Esophagus muscularis mucosa (tissue), 4 donors: ENCODE measurements at regions not wholly inside any gene's neighbourhood (a gene's known extent, or its start where the extent isn't known, plus 50 kb on each side); places are given as distances from the start of the nearest gene placed in this dataset.

ENCODE experiments used
- DNase-seq: peaks from one replicate; pipeline ENCODE4 v3.0.0-alpha.2; 2017; ENCODE audit errors: extremely low spot score
- H3K27ac ChIP-seq, 4 donors: fragments of 200-600 bp; sonication (generic); replicated peaks in 1 of 4; 1 replicate in 3 of 4; 2 replicates in 1 of 4; pipeline ENCODE4 v1.5.1; 2016 to 2019; ENCODE audit warnings: mild to moderate bottlenecking in 1 of 4
- H3K27me3 ChIP-seq, 4 donors: fragments of 200-600 bp; sonication (generic); one replicate each; pipeline versions ENCODE4 v1.5.1 to v1.6.0; 2016 to 2019
- H3K36me3 ChIP-seq, 4 donors: fragments of 200-600 bp; sonication (generic); one replicate each; pipeline ENCODE4 v1.5.1; 2016 to 2019
- H3K4me1 ChIP-seq, 4 donors: fragments of 200-600 bp; sonication (generic); one replicate each; pipeline ENCODE4 v1.5.1; 2016 to 2019
- H3K4me3 ChIP-seq, 4 donors: fragments of 200-600 bp; sonication (generic); 1 replicate in 2 of 4; 2 replicates in 2 of 4; pipeline ENCODE4 v1.5.1; 2016 to 2019; ENCODE audit warnings: mild to moderate bottlenecking in 4 of 4, moderate library complexity in 1 of 4
- H3K9me3 ChIP-seq, 4 donors: fragments of 200-600 bp; sonication (generic); 1 replicate in 3 of 4; 2 replicates in 1 of 4; pipeline ENCODE4 v1.5.1; 2016 to 2019
- EP300 ChIP-seq: sonication (generic); formaldehyde crosslinking; IDR thresholded peaks from one replicate; pipeline ENCODE4 v1.6.1; 2017; ENCODE audit warnings: antibody characterized with exemption
- POLR2A ChIP-seq: fragments of 450-650 bp; IDR thresholded peaks from one replicate; pipeline ENCODE4 v1.6.1; 2017; ENCODE audit warnings: antibody characterized with exemption, moderate library complexity, mild to moderate bottlenecking, low read depth
- POLR2AphosphoS5 ChIP-seq, 2 donors: sonication (generic); formaldehyde crosslinking; IDR thresholded peaks; one replicate each; pipeline ENCODE4 v1.6.1; 2017; ENCODE audit warnings: antibody characterized with exemption in 2 of 2
- WGBS: methylation state at CpG from one replicate; pipeline ENCODE4 v1.1.5; 2018; 5-methylcytosine and 5-hydroxymethylcytosine counted together
- intact Hi-C: fragments of 100-400 bp; cut with DNase I; formaldehyde crosslinking; loops from one replicate; pipeline ENCODE4 v1.15.1; 2023
- TF ChIP-seq, protein P1 (sequence below), 3 experiments: fragments of 200-600 bp in 2 of 3; fragments of 450-650 bp in 1 of 3; sonication (generic) in 2 of 3; IDR thresholded peaks; one replicate each; pipeline ENCODE4 v1.5.1; 2017 to 2019; ENCODE audit warnings: antibody characterized with exemption in 3 of 3, mild to moderate bottlenecking in 2 of 3, moderate library complexity in 1 of 3

DNA sequence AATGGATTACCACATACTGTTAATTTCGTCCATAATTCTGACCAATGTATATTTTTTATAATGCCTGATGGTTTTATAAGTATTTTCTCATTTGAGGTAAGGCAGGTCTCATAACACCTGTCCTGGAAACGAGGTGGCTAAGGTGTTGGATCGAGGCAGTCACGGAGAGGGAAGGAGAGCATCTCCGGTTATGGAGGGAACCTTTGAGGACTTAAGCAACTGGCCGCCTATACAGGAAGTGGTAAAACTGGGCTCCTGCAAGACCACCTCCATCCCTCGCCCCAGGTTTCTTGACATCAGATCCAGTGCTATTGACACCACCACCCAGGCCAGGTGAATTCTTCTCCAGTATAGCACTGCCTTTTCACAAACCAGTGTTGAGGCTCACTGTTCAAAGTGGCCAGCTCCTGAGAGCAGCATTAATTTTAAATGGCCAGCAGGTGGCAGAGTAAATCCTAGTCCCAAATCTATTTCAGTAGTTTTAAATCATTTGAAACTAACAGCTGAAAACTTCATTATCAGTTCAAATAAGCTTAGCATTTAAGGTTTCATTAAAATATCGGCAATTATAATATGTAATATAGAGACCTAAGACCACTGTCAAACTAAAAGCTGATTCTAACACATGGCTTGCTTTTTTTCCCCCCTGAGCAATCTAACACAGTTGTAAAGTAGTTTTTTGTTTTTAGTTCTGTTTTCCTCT, 100.8 kb downstream of the PPM1A start:
- Histone ChIP-seq H3K9me3 (no peaks in the 10 kb centered on the region), H3K4me1 (peaks cover 3 to 9% (median 5%) of the 10 kb centered on the region in 4 donors), H3K27me3 (no peaks in the 10 kb centered on the region), H3K36me3 (no peaks in the 10 kb centered on the region), H3K4me3 (peak overlapping the region in 2 of 4 donors; percentile 5 to 8), H3K27ac (no peak overlapping the region)
- WGBS = 53% methylated on average over 8 of the region's 8 CpGs
- TF ChIP-seq EP300 (no peak), POLR2A (no peak), POLR2AphosphoS5 (IDR thresholded peaks at IDR 0.05) (no peak)
- TF ChIP-seq, protein P1, sequence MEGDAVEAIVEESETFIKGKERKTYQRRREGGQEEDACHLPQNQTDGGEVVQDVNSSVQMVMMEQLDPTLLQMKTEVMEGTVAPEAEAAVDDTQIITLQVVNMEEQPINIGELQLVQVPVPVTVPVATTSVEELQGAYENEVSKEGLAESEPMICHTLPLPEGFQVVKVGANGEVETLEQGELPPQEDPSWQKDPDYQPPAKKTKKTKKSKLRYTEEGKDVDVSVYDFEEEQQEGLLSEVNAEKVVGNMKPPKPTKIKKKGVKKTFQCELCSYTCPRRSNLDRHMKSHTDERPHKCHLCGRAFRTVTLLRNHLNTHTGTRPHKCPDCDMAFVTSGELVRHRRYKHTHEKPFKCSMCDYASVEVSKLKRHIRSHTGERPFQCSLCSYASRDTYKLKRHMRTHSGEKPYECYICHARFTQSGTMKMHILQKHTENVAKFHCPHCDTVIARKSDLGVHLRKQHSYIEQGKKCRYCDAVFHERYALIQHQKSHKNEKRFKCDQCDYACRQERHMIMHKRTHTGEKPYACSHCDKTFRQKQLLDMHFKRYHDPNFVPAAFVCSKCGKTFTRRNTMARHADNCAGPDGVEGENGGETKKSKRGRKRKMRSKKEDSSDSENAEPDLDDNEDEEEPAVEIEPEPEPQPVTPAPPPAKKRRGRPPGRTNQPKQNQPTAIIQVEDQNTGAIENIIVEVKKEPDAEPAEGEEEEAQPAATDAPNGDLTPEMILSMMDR (IDR thresholded peaks at IDR 0.05) = peak; percentile 51 to 76 (median 62)
- intact Hi-C loops = loop anchor here (5.0 kb wide), 1 partner anchor 212 kb away; no protein-coding TSS in a partner anchor
- no peak for DNase-seq

DNA sequence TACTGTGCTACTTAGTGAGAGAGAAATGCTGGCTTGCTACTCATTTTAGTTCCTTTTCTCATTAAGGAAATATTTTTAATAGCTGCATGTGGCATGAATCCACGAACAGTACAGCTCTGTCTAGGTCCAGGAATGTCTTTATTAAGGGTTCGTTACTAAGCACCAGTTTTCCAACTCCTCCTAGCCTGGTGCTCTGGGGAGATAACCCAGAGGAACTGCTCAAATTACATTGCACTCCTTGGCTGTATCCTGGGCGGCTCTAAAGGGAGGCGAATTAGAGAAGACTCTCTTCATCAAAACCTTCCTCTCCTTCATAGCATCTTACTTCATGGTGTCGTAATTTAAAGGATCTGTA, 101.3 kb downstream of the PPM1A start:
- Histone ChIP-seq H3K4me3 (peak overlapping the region in 2 of 4 donors; percentile 5 to 8), H3K4me1 (peaks cover 3 to 9% (median 5%) of the 10 kb centered on the region in 4 donors), H3K27ac (no peak overlapping the region), H3K27me3 (no peaks in the 10 kb centered on the region), H3K36me3 (no peaks in the 10 kb centered on the region), H3K9me3 (no peaks in the 10 kb centered on the region)
- TF ChIP-seq EP300 = no peak
- TF ChIP-seq, protein P1 (IDR thresholded peaks at IDR 0.05) = no peak
- TF ChIP-seq POLR2A = no peak
- TF ChIP-seq POLR2AphosphoS5 (IDR thresholded peaks at IDR 0.05) = no peak
- intact Hi-C loops = loop anchor here (5.0 kb wide), 1 partner anchor 212 kb away; no protein-coding TSS in a partner anchor
- no peak for DNase-seq
- WGBS = 36% methylated on average over 5 of the region's 5 CpGs

DNA sequence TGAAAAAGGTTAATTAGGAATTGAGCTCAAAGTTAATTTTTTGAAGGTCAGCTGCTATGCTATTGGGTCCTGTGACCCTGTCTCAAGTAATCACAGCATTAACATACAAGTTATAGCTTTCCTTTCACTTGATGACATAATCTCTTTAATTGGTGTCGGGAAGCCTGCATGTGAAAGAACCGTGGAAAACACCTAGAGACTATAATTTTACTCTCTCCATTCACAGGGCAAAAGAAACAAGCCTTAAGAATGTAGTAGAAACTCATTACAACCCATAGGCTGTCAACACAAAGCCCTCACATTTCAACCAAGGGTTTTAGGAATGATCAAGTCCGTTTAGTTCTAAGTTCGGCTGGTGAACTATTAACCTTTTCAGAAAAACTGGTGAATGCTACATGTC, 104.4 kb downstream of the PPM1A start:
- no peak overlapping the region for H3K4me3 ChIP-seq
- WGBS = 62% methylated on average over 4 of the region's 4 CpGs
- peaks cover 3 to 9% (median 5%) of the 10 kb centered on the region in 4 donors for H3K4me1 ChIP-seq
- intact Hi-C loops = loop anchor here (5.0 kb wide), 1 partner anchor 209 kb away; no protein-coding TSS in a partner anchor
- TF ChIP-seq, protein P1 (IDR thresholded peaks at IDR 0.05) = no peak
- no peak for TF ChIP-seq POLR2AphosphoS5 (IDR thresholded peaks at IDR 0.05)
- TF ChIP-seq EP300 = no peak
- no peak for TF ChIP-seq POLR2A
- H3K9me3 ChIP-seq = no peaks in the 10 kb centered on the region
- no peaks in the 10 kb centered on the region for H3K27me3 ChIP-seq
- no peak for DNase-seq
- H3K36me3 ChIP-seq = no peaks in the 10 kb centered on the region
- H3K27ac ChIP-seq = no peak overlapping the region

GRCh38 chr14:60355768-60356167, 106.7 kb downstream of the PPM1A start:
- H3K4me3 ChIP-seq = no peak overlapping the region
- intact Hi-C loops = no loop called here
- H3K4me1 ChIP-seq = peaks cover 0 to under 1% (median 0%) of the 10 kb centered on the region in 4 donors
- H3K9me3 ChIP-seq = no peaks in the 10 kb centered on the region
- H3K27me3 ChIP-seq = no peaks in the 10 kb centered on the region
- no peaks in the 10 kb centered on the region for H3K36me3 ChIP-seq
- TF ChIP-seq POLR2A = no peak
- TF ChIP-seq, protein P1 (IDR thresholded peaks at IDR 0.05) = no peak
- TF ChIP-seq EP300 = no peak
- no peak for TF ChIP-seq POLR2AphosphoS5 (IDR thresholded peaks at IDR 0.05)
- no peak overlapping the region for H3K27ac ChIP-seq
- DNase-seq = no peak

DNA sequence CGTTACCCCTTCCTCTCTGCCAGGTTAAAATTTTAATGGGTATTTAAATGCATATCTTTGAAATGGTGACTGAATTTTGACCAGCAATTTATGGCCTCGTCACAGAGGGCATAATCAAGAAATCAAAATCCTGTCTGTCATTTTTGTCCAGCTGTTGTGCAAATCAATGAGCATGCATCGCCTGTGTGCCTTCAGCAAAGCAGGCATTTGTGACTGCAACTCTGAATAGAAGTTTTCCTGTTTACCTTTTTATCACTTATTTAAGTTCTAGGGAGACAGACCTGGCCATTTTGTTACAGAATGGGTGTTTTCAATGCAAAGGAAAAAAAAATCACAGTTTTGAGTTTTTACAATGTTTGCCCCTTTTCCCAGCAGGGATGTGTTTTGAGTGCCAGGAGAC, 107.4 kb downstream of the PPM1A start:
- DNase-seq = no peak
- H3K9me3 ChIP-seq = no peaks in the 10 kb centered on the region
- no peak overlapping the region for H3K4me3 ChIP-seq
- TF ChIP-seq EP300 (no peak), POLR2A (no peak), POLR2AphosphoS5 (IDR thresholded peaks at IDR 0.05) (no peak)
- TF ChIP-seq, protein P1 (IDR thresholded peaks at IDR 0.05) = no peak
- H3K27me3 ChIP-seq = no peaks in the 10 kb centered on the region
- 86% methylated on average over 3 of the region's 3 CpGs for WGBS
- H3K4me1 ChIP-seq = no peaks in the 10 kb centered on the region
- no peak overlapping the region for H3K27ac ChIP-seq
- intact Hi-C loops = no loop called here
- H3K36me3 ChIP-seq = no peaks in the 10 kb centered on the region
